ENCODE measurements at regions not wholly inside any gene's neighbourhood (a gene's known extent, or its start where the extent isn't known, plus 50 kb on each side); places are given as distances from the start of the nearest gene placed in this dataset.
A peak's percentile ranks its signal among the peaks of the same experiment; 100 is the strongest.

DNA sequence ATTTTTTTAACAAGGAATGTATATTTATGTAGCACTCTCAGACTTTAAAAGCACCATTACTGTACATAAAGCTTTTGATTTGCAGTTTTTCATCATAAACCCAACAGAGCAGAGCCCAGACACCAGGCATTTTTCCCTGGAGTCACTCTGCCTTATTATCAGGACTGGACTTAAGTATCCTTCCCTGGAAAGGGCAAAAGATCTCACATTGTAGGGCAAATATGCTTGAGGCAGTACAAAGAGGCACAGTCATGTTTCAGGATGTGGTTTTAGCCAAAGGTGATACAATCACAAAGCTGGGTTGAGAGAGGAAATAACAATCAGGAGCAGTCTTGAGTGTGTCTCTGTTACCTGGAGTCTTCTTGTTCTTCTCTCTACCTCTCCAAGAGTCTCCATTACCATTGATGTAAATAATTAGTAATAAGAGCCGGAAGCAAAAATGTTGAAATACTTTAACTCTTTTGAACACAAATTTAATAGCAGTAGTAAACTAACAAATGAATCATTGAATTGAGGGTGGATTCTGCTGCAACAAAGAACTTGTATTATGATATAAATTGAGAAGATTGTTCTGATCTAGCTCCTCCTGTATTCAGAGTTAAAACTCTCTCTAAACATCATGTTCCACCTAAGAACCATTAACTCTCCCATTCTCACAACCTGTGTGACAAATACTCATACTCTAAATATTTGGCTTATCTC is 160.5 kb downstream of the LTN1 start:
- H4K20me1 ChIP-seq (ENCODE audit: insufficient read depth, low read length, poor library complexity, severe bottlenecking): no peaks in the 10 kb centered on the region
- H3K4me3 ChIP-seq (ENCODE audit: low read length, poor library complexity, severe bottlenecking): no peak overlapping the region
- H2AFZ ChIP-seq (ENCODE audit: low read length): no peak overlapping the region
- H3K27me3 ChIP-seq (ENCODE audit: insufficient read depth, low read length, poor library complexity, severe bottlenecking): no peaks in the 10 kb centered on the region
- peak overlapping the region; percentile 39 for H3K4me2 ChIP-seq (ENCODE audit: low read depth, low read length, poor library complexity, severe bottlenecking)
- no peaks in the 10 kb centered on the region for H3K36me3 ChIP-seq (ENCODE audit: insufficient read depth, low read length)
- no peaks in the 10 kb centered on the region for H3K9me3 ChIP-seq (ENCODE audit: insufficient read depth, low read depth, low read length)
- H3F3A ChIP-seq (ENCODE audit: low read depth): no peaks in the 10 kb centered on the region
- no peak overlapping the region for H3K9ac ChIP-seq (ENCODE audit: low read depth, low read length, poor library complexity, severe bottlenecking)
- no peaks in the 10 kb centered on the region for H3K79me2 ChIP-seq (ENCODE audit: insufficient read depth, low read length)
- TF ChIP-seq, protein P1, sequence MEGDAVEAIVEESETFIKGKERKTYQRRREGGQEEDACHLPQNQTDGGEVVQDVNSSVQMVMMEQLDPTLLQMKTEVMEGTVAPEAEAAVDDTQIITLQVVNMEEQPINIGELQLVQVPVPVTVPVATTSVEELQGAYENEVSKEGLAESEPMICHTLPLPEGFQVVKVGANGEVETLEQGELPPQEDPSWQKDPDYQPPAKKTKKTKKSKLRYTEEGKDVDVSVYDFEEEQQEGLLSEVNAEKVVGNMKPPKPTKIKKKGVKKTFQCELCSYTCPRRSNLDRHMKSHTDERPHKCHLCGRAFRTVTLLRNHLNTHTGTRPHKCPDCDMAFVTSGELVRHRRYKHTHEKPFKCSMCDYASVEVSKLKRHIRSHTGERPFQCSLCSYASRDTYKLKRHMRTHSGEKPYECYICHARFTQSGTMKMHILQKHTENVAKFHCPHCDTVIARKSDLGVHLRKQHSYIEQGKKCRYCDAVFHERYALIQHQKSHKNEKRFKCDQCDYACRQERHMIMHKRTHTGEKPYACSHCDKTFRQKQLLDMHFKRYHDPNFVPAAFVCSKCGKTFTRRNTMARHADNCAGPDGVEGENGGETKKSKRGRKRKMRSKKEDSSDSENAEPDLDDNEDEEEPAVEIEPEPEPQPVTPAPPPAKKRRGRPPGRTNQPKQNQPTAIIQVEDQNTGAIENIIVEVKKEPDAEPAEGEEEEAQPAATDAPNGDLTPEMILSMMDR (conservative IDR thresholded peaks at IDR 0.05; ENCODE audit: low read length): no peak
- TF ChIP-seq EZH2phosphoT487 (IDR thresholded peaks at IDR 0.05; ENCODE audit: borderline replicate concordance): no peak
- peaks cover 12% of the 10 kb centered on the region for H3K4me1 ChIP-seq (ENCODE audit: insufficient read depth, low read length, poor library complexity, severe bottlenecking)
- no peaks in the 10 kb centered on the region for H3K9me2 ChIP-seq (replicated peaks; ENCODE audit: low read depth, low read length)

DNA sequence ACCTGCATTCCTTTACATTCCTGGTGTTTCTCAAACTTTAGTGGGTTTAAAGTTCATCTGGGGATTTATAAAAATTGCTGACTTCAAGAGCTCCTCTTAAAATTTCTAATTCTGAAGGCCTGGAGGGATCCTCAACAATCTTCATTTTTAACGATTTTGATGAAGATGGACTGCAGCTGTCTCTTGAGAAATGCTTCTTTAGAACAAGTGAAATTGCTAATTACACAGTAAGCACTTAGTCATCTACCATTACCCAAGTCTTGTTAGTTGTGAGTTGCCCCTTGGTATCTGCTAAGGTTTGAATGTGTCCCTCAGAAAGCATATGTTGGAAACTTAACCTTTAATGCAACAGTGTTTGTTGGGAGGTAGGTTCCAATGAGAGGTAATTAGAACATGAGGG is 163.7 kb downstream of the LTN1 start:
- Histone ChIP-seq H2AFZ (ENCODE audit: low read length) (no peak overlapping the region), H3K9ac (ENCODE audit: low read depth, low read length, poor library complexity, severe bottlenecking) (no peak overlapping the region), H3K9me2 (replicated peaks; ENCODE audit: low read depth, low read length) (no peaks in the 10 kb centered on the region), H3K4me1 (ENCODE audit: insufficient read depth, low read length, poor library complexity, severe bottlenecking) (peaks cover 12% of the 10 kb centered on the region), H3K4me2 (ENCODE audit: low read depth, low read length, poor library complexity, severe bottlenecking) (no peak overlapping the region), H3K27me3 (ENCODE audit: insufficient read depth, low read length, poor library complexity, severe bottlenecking) (no peaks in the 10 kb centered on the region), H3F3A (ENCODE audit: low read depth) (no peaks in the 10 kb centered on the region), H3K79me2 (ENCODE audit: insufficient read depth, low read length) (no peaks in the 10 kb centered on the region), H3K4me3 (ENCODE audit: low read length, poor library complexity, severe bottlenecking) (no peak overlapping the region), H4K20me1 (ENCODE audit: insufficient read depth, low read length, poor library complexity, severe bottlenecking) (no peaks in the 10 kb centered on the region), H3K9me3 (ENCODE audit: insufficient read depth, low read depth, low read length) (no peaks in the 10 kb centered on the region), H3K36me3 (ENCODE audit: insufficient read depth, low read length) (no peaks in the 10 kb centered on the region)
- TF ChIP-seq, protein P1 (conservative IDR thresholded peaks at IDR 0.05; ENCODE audit: low read length): no peak
- TF ChIP-seq EZH2phosphoT487 (IDR thresholded peaks at IDR 0.05; ENCODE audit: borderline replicate concordance): no peak

DNA sequence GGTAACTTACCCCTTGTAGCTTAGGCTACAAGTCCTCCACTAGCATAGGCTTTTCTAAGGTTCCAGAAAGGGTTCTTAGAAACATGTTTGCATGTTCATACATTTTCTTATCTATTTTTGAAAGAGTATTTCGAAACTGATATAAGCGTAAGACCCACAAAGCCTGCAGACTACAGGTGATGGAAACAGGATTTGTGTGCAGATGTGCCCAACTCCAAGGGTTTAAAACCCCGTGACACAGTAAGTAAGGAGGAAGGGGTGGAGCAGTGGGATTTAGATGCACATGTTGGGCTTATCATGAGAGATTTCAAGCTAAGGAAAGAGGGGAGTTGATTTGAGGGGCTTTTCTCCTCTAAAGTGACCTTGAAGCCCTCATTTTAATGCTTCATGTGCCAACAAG is 164.7 kb downstream of the LTN1 start:
- TF ChIP-seq EZH2phosphoT487 (IDR thresholded peaks at IDR 0.05; ENCODE audit: borderline replicate concordance): no peak
- TF ChIP-seq, protein P1 (conservative IDR thresholded peaks at IDR 0.05; ENCODE audit: low read length): no peak
- no peaks in the 10 kb centered on the region for H3K9me2 ChIP-seq (replicated peaks; ENCODE audit: low read depth, low read length)
- H3K4me3 ChIP-seq (ENCODE audit: low read length, poor library complexity, severe bottlenecking): no peak overlapping the region
- no peak overlapping the region for H3K4me2 ChIP-seq (ENCODE audit: low read depth, low read length, poor library complexity, severe bottlenecking)
- H3K79me2 ChIP-seq (ENCODE audit: insufficient read depth, low read length): no peaks in the 10 kb centered on the region
- no peak overlapping the region for H2AFZ ChIP-seq (ENCODE audit: low read length)
- no peak overlapping the region for H3K9ac ChIP-seq (ENCODE audit: low read depth, low read length, poor library complexity, severe bottlenecking)
- H3F3A ChIP-seq (ENCODE audit: low read depth): no peaks in the 10 kb centered on the region
- no peaks in the 10 kb centered on the region for H3K9me3 ChIP-seq (ENCODE audit: insufficient read depth, low read depth, low read length)
- no peaks in the 10 kb centered on the region for H4K20me1 ChIP-seq (ENCODE audit: insufficient read depth, low read length, poor library complexity, severe bottlenecking)
- no peaks in the 10 kb centered on the region for H3K36me3 ChIP-seq (ENCODE audit: insufficient read depth, low read length)
- H3K27me3 ChIP-seq (ENCODE audit: insufficient read depth, low read length, poor library complexity, severe bottlenecking): no peaks in the 10 kb centered on the region
- peaks cover 12% of the 10 kb centered on the region for H3K4me1 ChIP-seq (ENCODE audit: insufficient read depth, low read length, poor library complexity, severe bottlenecking)

Data from Loucy (cell line).